SH-SY5Y (cell line): ENCODE measurements at regions not wholly inside any gene's neighbourhood (a gene's known extent, or its start where the extent isn't known, plus 50 kb on each side); places are given as distances from the start of the nearest gene placed in this dataset.

Experiments used
- GATA2 ChIP-seq: IDR thresholded peaks from 2 replicates; pipeline ENCODE4 v1.6.1; 2011; ENCODE audit warnings: mild to moderate bottlenecking, low read depth, low read length
- GATA3 ChIP-seq: IDR thresholded peaks from 2 replicates; pipeline ENCODE4 v1.6.1; 2011; ENCODE audit warnings: low read depth, mild to moderate bottlenecking, low read length, moderate library complexity

GRCh38 chr9:31372799-31373587, 1011.5 kb upstream of the ACO1 start:
- no peak for TF ChIP-seq GATA3
- TF ChIP-seq GATA2, result no peak

DNA sequence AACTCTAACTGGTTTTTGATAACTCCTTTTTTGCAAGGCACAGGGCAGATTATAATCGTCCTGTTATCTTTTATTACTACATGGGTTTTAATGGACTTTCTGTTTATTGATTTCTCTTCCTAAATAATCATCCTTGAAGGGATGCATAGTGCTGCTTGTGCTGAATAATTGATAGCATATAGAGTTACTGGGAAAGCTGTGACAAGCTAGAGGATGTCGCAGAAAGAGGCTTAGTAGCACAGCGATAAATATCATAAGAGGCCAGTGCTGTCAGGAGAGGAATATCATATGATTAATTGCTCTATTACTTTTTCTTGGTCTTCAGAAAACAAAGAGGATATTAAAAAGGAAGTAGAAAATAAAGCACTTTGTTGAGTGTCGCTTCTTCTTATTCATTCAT, 1007.1 kb upstream of the ACO1 start:
- TF ChIP-seq GATA3 (no peak), GATA2 (no peak)

DNA sequence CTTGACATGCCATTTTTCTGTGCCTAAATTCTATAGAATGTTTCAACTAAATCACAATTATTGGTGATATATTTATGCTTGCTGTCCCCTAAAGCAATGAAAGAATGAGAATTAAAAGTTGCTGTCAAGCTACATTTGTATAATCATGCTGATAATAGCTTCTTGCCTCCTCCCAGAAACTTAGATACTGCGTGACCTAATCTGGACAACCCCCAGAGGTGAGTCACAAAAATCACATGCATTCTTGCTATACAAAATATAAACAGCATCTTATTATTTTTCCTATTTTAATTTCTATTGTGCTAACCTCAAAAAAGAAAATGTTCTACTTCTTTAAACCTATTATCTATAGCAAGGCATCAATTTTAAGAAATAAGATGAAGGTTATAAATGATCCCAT, 995.8 kb upstream of the ACO1 start:
- no peak for TF ChIP-seq GATA2
- no peak for TF ChIP-seq GATA3

DNA sequence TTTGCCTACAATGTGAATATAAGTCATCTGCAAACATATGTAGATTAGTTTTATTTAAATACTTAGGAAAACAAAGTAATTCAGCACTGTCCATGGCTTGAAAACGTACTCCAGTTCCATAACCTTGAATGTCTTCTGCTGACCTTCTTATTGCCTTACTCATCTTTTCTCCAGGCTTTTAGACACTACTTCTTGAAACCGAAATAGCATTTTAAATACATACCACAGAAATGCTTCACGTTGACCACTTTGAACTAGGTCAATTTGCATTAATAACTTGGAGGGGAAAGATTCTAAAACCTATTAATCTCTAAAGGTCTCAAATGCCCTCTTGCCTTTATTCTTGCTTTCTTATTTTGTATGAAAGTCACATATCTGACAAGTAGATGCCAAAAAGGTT, 995.4 kb upstream of the ACO1 start:
- TF ChIP-seq GATA3 (no peak), GATA2 (no peak)

GRCh38 chr9:31390403-31391025, 993.9 kb upstream of the ACO1 start:
- no peak for TF ChIP-seq GATA3
- no peak for TF ChIP-seq GATA2

- TF ChIP-seq GATA3 (no peak), GATA2 (no peak)
Observed at GRCh38 chr9:31393240-31393639, 991.2 kb upstream of the ACO1 start.

- no peak for TF ChIP-seq GATA2
- TF ChIP-seq GATA3, result no peak
Observed at GRCh38 chr9:31394015-31394473, 990.4 kb upstream of the ACO1 start.

GRCh38 chr9:31412081-31412480, 972.4 kb upstream of the ACO1 start:
- TF ChIP-seq GATA3 (no peak), GATA2 (no peak)

- no peak for TF ChIP-seq GATA3
Observed at GRCh38 chr9:31415164-31415563, 969.3 kb upstream of the ACO1 start.

DNA sequence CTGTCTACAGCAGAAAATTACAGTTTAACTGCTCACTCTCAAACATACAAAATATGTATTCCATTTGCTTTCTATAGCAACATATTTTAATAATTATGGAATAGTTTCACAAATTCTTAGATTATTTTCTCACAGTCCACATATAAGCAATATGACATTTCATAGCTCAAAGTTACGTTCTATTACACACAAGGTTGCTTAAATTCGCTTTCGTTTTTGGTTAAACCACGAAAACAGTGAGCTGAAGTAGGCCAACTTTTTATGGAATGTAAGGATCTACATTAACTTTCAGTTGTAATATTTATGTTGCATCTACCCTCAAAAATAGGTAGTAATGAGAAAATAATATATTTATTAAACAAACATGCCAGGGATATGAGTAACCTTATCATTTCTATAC, 966.0 kb upstream of the ACO1 start:
- TF ChIP-seq GATA2 (no peak), GATA3 (no peak)

DNA sequence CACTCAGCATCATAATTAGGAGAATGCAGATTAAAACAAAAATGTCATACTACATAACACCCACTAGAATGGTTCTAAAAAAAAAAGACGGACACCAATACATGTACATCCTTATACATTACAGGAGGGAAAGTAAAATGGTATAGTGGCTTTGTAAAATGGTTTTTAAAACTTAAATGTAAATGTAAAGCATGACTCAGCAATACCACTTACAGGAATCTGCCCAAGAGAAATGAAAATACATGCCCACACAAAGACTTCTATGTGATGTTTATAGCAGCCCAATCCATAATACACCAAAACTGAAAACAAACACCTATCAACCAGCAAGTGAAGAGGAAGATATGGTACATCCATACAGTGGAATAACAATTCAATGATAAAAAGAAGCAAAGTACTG, 939.1 kb upstream of the ACO1 start:
- no peak for TF ChIP-seq GATA2
- TF ChIP-seq GATA3, result no peak

DNA sequence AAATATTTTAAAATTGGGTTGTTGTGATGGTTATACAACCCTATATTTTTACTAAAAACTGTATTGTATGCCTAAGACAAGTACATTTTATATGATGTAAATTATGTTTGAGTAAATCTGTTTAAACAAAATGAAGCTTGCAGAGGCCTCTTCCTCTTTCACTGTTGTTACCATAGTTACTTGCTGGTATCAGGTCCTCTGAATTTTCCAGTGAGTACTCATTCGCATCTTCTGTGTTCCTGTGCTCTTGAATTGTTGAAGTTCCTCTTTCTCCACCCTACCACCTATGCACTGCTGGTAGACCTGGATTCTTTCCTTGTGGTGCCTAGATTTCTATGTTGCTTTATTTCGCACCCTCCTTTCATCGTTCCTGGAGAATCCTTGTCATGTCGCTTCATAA, 938.5 kb upstream of the ACO1 start:
- TF ChIP-seq GATA3 (no peak), GATA2 (no peak)

DNA sequence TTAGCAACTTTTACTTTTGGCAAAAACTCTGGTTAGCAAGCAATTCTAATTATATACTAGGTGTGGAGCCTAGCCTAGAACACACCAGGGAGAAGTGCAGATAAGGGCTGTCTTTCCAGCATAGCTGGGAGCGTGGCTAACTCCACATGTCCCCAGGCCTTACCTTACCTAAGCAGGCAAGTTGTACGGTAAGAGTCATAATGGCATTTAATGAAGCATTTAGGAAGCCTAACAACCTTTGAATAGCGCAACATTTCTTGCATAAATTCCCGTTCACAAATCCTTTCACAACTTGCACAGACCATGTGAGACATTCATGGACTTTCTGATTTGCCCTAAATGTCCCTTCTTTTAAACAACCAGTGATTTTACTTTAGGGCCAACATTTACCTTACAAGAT, 917.4 kb upstream of the ACO1 start:
- TF ChIP-seq GATA2, result no peak
- no peak for TF ChIP-seq GATA3

GRCh38 chr9:31470051-31470450, 914.4 kb upstream of the ACO1 start:
- TF ChIP-seq GATA2, result no peak

GRCh38 chr9:31471010-31471409, 913.4 kb upstream of the ACO1 start:
- TF ChIP-seq GATA3, result no peak
- TF ChIP-seq GATA2, result no peak

- TF ChIP-seq GATA2, result no peak
Observed at GRCh38 chr9:31486630-31487029, 897.8 kb upstream of the ACO1 start.
